ENCODE measurements at regions not wholly inside any gene's neighbourhood (a gene's known extent, or its start where the extent isn't known, plus 50 kb on each side); places are given as distances from the start of the nearest gene placed in this dataset.
A peak's percentile ranks its signal among the peaks of the same experiment; 100 is the strongest.

DNA sequence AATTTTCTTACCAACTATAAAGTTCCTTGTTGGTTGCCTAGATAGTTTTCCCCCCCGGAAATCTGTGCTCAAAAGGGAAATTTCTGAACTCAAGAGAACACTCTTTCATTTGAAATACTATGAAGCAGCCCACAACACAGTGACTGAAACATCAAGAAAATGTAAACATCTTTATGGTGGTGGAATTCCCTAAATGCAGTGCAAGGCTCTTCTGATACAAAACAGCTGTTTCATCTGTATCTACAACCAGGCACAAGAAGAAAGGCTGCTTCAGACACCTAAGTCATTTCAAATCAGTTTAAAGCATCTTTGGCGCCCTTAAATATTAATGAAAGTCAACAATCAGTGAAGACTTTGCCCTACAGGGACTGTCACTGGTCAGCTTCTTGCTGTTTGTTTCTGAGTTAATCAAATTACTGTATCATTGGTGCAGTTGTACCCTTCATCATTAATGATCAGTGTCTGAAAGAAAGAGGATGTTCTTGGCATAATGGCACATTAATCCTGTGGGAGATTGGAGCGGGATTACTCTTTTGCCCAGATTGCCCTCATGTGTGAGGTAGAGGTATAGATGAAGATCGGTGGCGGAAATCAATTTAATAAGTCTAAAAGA, 947.0 kb downstream of the NR2F1-AS1 start:
- no peak for ATAC-seq
- H3K27ac Mint-ChIP-seq = no peak overlapping the region
- peaks cover 13% of the 10 kb centered on the region for H3K4me1 ChIP-seq (ENCODE audit: insufficient read depth)

DNA sequence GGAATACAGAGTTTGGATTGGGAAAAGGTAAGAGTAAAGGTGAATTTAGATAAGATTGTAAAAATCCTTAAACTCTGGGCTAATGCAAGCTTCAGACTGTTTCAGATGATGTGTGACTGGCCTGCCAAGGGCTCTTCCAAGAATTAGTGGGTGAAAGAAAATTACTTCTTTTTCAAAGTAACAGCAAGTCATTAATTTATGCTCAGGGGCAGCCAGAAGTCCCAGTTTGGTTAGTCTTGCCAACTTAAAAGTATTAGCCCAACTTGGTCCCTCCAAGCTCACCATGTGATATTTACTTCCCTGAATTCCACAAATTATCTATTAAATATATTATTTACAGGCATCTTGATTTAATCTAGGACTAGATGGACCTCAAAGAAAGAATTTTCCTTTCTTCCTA, 947.8 kb downstream of the NR2F1-AS1 start:
- H3K27me3 Mint-ChIP-seq (ENCODE audit: insufficient read depth, low read depth, poor library complexity) = no peaks in the 10 kb centered on the region

More for the DNA sequence above, 947.0 kb downstream of the NR2F1-AS1 start:
- Histone ChIP-seq H3K4me2 (no peak overlapping the region), H3K27me3 (ENCODE audit: insufficient read depth) (no peaks in the 10 kb centered on the region), H2AFZ (0 out of 2 replicates have a peak overlapping the region, but pooled peaks have one; percentile 49), H3F3A (replicated peaks; ENCODE audit: low read depth) (no peaks in the 10 kb centered on the region), H3K27ac (ENCODE audit: low read depth) (no peak overlapping the region), H3K79me2 (replicated peaks; ENCODE audit: insufficient read depth) (no peaks in the 10 kb centered on the region), H3K9me2 (ENCODE audit: insufficient read depth) (no peaks in the 10 kb centered on the region), H4K20me1 (replicated peaks; ENCODE audit: insufficient read depth) (no peaks in the 10 kb centered on the region), H3K4me3 (no peak overlapping the region), H3K36me3 (ENCODE audit: insufficient read depth) (no peaks in the 10 kb centered on the region)
- Mint-ChIP-seq H3K4me3 (no peak overlapping the region), H3K4me1 (peaks cover 17% of the 10 kb centered on the region), H3K9me3 (no peaks in the 10 kb centered on the region), H3K36me3 (ENCODE audit: low read depth) (peaks cover 6% of the 10 kb centered on the region; the same call in 1 of the 3 replicates), H3K27me3 (ENCODE audit: insufficient read depth, low read depth, poor library complexity) (no peaks in the 10 kb centered on the region)
- no peak for DNase-seq (ENCODE audit: low spot score)
- TF ChIP-seq, protein P1, sequence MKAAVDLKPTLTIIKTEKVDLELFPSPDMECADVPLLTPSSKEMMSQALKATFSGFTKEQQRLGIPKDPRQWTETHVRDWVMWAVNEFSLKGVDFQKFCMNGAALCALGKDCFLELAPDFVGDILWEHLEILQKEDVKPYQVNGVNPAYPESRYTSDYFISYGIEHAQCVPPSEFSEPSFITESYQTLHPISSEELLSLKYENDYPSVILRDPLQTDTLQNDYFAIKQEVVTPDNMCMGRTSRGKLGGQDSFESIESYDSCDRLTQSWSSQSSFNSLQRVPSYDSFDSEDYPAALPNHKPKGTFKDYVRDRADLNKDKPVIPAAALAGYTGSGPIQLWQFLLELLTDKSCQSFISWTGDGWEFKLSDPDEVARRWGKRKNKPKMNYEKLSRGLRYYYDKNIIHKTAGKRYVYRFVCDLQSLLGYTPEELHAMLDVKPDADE (IDR thresholded peaks at IDR 0.05) = no peak
- TF ChIP-seq JUNB (IDR thresholded peaks at IDR 0.05; ENCODE audit: unreplicated experiment) (no peak), POLR2AphosphoS5 (IDR thresholded peaks at IDR 0.05; ENCODE audit: low read depth) (no peak)

More for the DNA sequence above, 947.8 kb downstream of the NR2F1-AS1 start:
- Mint-ChIP-seq H3K9me3 (no peaks in the 10 kb centered on the region), H3K27ac (no peak overlapping the region), H3K36me3 (ENCODE audit: low read depth) (peaks cover 6% of the 10 kb centered on the region; the same call in 1 of the 3 replicates), H3K4me1 (peaks cover 17% of the 10 kb centered on the region), H3K4me3 (no peak overlapping the region)
- no peaks in the 10 kb centered on the region for H4K20me1 ChIP-seq (replicated peaks; ENCODE audit: insufficient read depth)
- no peaks in the 10 kb centered on the region for H3K79me2 ChIP-seq (replicated peaks; ENCODE audit: insufficient read depth)
- H3K4me2 ChIP-seq = no peak overlapping the region
- DNase-seq (ENCODE audit: low spot score) (no peak), ATAC-seq (no peak)
- no peaks in the 10 kb centered on the region for H3K27me3 ChIP-seq (ENCODE audit: insufficient read depth)
- no peaks in the 10 kb centered on the region for H3F3A ChIP-seq (replicated peaks; ENCODE audit: low read depth)
- no peak overlapping the region for H3K4me3 ChIP-seq
- no peaks in the 10 kb centered on the region for H3K36me3 ChIP-seq (ENCODE audit: insufficient read depth)
- TF ChIP-seq ZNF114 (CRISPR knock-in tag; IDR thresholded peaks at IDR 0.05) (no peak), POLR2AphosphoS5 (IDR thresholded peaks at IDR 0.05; ENCODE audit: low read depth) (no peak), STAT1 (IDR thresholded peaks at IDR 0.05; ENCODE audit: unreplicated experiment) (no peak), CREB1 (CRISPR knock-in tag; IDR thresholded peaks at IDR 0.05; ENCODE audit: low read depth) (no peak)
- TF ChIP-seq, protein P2, sequence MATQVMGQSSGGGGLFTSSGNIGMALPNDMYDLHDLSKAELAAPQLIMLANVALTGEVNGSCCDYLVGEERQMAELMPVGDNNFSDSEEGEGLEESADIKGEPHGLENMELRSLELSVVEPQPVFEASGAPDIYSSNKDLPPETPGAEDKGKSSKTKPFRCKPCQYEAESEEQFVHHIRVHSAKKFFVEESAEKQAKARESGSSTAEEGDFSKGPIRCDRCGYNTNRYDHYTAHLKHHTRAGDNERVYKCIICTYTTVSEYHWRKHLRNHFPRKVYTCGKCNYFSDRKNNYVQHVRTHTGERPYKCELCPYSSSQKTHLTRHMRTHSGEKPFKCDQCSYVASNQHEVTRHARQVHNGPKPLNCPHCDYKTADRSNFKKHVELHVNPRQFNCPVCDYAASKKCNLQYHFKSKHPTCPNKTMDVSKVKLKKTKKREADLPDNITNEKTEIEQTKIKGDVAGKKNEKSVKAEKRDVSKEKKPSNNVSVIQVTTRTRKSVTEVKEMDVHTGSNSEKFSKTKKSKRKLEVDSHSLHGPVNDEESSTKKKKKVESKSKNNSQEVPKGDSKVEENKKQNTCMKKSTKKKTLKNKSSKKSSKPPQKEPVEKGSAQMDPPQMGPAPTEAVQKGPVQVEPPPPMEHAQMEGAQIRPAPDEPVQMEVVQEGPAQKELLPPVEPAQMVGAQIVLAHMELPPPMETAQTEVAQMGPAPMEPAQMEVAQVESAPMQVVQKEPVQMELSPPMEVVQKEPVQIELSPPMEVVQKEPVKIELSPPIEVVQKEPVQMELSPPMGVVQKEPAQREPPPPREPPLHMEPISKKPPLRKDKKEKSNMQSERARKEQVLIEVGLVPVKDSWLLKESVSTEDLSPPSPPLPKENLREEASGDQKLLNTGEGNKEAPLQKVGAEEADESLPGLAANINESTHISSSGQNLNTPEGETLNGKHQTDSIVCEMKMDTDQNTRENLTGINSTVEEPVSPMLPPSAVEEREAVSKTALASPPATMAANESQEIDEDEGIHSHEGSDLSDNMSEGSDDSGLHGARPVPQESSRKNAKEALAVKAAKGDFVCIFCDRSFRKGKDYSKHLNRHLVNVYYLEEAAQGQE (IDR thresholded peaks at IDR 0.05; ENCODE audit: unreplicated experiment) = no peak
- TF ChIP-seq, protein P3, sequence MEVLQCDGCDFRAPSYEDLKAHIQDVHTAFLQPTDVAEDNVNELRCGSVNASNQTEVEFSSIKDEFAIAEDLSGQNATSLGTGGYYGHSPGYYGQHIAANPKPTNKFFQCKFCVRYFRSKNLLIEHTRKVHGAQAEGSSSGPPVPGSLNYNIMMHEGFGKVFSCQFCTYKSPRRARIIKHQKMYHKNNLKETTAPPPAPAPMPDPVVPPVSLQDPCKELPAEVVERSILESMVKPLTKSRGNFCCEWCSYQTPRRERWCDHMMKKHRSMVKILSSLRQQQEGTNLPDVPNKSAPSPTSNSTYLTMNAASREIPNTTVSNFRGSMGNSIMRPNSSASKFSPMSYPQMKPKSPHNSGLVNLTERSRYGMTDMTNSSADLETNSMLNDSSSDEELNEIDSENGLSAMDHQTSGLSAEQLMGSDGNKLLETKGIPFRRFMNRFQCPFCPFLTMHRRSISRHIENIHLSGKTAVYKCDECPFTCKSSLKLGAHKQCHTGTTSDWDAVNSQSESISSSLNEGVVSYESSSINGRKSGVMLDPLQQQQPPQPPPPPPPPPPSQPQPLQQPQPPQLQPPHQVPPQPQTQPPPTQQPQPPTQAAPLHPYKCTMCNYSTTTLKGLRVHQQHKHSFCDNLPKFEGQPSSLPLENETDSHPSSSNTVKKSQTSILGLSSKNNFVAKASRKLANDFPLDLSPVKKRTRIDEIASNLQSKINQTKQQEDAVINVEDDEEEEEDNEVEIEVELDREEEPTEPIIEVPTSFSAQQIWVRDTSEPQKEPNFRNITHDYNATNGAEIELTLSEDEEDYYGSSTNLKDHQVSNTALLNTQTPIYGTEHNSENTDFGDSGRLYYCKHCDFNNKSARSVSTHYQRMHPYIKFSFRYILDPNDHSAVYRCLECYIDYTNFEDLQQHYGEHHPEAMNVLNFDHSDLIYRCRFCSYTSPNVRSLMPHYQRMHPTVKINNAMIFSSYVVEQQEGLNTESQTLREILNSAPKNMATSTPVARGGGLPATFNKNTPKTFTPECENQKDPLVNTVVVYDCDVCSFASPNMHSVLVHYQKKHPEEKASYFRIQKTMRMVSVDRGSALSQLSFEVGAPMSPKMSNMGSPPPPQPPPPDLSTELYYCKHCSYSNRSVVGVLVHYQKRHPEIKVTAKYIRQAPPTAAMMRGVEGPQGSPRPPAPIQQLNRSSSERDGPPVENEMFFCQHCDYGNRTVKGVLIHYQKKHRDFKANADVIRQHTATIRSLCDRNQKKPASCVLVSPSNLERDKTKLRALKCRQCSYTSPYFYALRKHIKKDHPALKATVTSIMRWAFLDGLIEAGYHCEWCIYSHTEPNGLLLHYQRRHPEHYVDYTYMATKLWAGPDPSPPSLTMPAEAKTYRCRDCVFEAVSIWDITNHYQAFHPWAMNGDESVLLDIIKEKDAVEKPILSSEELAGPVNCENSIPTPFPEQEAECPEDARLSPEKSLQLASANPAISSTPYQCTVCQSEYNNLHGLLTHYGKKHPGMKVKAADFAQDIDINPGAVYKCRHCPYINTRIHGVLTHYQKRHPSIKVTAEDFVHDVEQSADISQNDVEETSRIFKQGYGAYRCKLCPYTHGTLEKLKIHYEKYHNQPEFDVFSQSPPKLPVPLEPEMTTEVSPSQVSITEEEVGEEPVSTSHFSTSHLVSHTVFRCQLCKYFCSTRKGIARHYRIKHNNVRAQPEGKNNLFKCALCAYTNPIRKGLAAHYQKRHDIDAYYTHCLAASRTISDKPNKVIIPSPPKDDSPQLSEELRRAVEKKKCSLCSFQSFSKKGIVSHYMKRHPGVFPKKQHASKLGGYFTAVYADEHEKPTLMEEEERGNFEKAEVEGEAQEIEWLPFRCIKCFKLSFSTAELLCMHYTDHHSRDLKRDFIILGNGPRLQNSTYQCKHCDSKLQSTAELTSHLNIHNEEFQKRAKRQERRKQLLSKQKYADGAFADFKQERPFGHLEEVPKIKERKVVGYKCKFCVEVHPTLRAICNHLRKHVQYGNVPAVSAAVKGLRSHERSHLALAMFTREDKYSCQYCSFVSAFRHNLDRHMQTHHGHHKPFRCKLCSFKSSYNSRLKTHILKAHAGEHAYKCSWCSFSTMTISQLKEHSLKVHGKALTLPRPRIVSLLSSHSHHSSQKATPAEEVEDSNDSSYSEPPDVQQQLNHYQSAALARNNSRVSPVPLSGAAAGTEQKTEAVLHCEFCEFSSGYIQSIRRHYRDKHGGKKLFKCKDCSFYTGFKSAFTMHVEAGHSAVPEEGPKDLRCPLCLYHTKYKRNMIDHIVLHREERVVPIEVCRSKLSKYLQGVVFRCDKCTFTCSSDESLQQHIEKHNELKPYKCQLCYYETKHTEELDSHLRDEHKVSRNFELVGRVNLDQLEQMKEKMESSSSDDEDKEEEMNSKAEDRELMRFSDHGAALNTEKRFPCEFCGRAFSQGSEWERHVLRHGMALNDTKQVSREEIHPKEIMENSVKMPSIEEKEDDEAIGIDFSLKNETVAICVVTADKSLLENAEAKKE (CRISPR knock-in tag; IDR thresholded peaks at IDR 0.05) = no peak
- TF ChIP-seq, protein P4, sequence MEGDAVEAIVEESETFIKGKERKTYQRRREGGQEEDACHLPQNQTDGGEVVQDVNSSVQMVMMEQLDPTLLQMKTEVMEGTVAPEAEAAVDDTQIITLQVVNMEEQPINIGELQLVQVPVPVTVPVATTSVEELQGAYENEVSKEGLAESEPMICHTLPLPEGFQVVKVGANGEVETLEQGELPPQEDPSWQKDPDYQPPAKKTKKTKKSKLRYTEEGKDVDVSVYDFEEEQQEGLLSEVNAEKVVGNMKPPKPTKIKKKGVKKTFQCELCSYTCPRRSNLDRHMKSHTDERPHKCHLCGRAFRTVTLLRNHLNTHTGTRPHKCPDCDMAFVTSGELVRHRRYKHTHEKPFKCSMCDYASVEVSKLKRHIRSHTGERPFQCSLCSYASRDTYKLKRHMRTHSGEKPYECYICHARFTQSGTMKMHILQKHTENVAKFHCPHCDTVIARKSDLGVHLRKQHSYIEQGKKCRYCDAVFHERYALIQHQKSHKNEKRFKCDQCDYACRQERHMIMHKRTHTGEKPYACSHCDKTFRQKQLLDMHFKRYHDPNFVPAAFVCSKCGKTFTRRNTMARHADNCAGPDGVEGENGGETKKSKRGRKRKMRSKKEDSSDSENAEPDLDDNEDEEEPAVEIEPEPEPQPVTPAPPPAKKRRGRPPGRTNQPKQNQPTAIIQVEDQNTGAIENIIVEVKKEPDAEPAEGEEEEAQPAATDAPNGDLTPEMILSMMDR (conservative IDR thresholded peaks at IDR 0.05; ENCODE audit: low read depth in 2 of 2) = no peak
- H3K27ac ChIP-seq (ENCODE audit: low read depth) = no peak overlapping the region
- no peak overlapping the region for H2AFZ ChIP-seq
- no peaks in the 10 kb centered on the region for H3K9me2 ChIP-seq (ENCODE audit: insufficient read depth)
- peaks cover 13% of the 10 kb centered on the region for H3K4me1 ChIP-seq (ENCODE audit: insufficient read depth)

Data from GM23338 (cell line).